SK-N-SH treated with all-trans-retinoic acid at 6 μM for 48 hours (cell line): ENCODE measurements at regions not wholly inside any gene's neighbourhood (a gene's known extent, or its start where the extent isn't known, plus 50 kb on each side); places are given as distances from the start of the nearest gene placed in this dataset.

Experiments
- ATAC-seq: fragments of 200-7000 bp; cut with Tn5 transposase; 3 replicates; pipeline ENCODE4 v1.9.1; 2020; ENCODE audit warnings: mild to moderate bottlenecking, moderate library complexity
- BACH2 ChIP-seq: fragments of 250-450 bp; sonication (Bioruptor Pico); IDR thresholded peaks from 2 replicates; pipeline ENCODE4 v1.9.0; 2021; ENCODE audit warnings: mild to moderate bottlenecking, borderline replicate concordance
- ESRRG ChIP-seq: fragments of 250-450 bp; sonication (Bioruptor Pico); IDR thresholded peaks from 2 replicates; pipeline ENCODE4 v1.6.1; 2021; ENCODE audit warnings: mild to moderate bottlenecking
- GLIS3 ChIP-seq: fragments of 250-450 bp; sonication (Bioruptor Pico); IDR thresholded peaks from 2 replicates; pipeline ENCODE4 v1.5.0; 2020; ENCODE audit warnings: mild to moderate bottlenecking, moderate library complexity
- ISL1 ChIP-seq: fragments of 250-450 bp; sonication (Bioruptor Pico); IDR thresholded peaks from 2 replicates; pipeline ENCODE4 v2.1.2; 2022; ENCODE audit warnings: mild to moderate bottlenecking, moderate library complexity
- OSR1 ChIP-seq: fragments of 250-450 bp; sonication (Bioruptor Pico); IDR thresholded peaks from 2 replicates; pipeline ENCODE4 v1.8.0; 2022; ENCODE audit warnings: moderate library complexity, mild to moderate bottlenecking, inconsistent platforms
- PATZ1 ChIP-seq: fragments of 250-450 bp; sonication (Bioruptor Pico); IDR thresholded peaks from 2 replicates; pipeline ENCODE4 v1.8.0; 2020; ENCODE audit warnings: mild to moderate bottlenecking, moderate library complexity, borderline replicate concordance
- POU6F1 ChIP-seq: fragments of 250-450 bp; sonication (Bioruptor Pico); IDR thresholded peaks from 2 replicates; pipeline ENCODE4 v1.8.0; 2021; ENCODE audit warnings: low read depth, mild to moderate bottlenecking, moderate library complexity, borderline replicate concordance
- RARB ChIP-seq: fragments of 250-450 bp; sonication (Bioruptor Pico); IDR thresholded peaks from 2 replicates; pipeline ENCODE4 v1.8.0; 2021; ENCODE audit warnings: mild to moderate bottlenecking, moderate library complexity
- SNAI2 ChIP-seq: fragments of 250-450 bp; sonication (Bioruptor Pico); IDR thresholded peaks from 2 replicates; pipeline ENCODE4 v1.5.0; 2020; ENCODE audit warnings: mild to moderate bottlenecking, moderate library complexity
- TCF4 ChIP-seq: fragments of 250-450 bp; sonication (Bioruptor Pico); IDR thresholded peaks from 2 replicates; pipeline ENCODE4 v1.8.0; 2021; ENCODE audit warnings: mild to moderate bottlenecking, moderate library complexity, borderline replicate concordance
- TOX ChIP-seq: fragments of 250-450 bp; sonication (Bioruptor Pico); IDR thresholded peaks from 2 replicates; pipeline ENCODE4 v1.8.0; 2021; ENCODE audit warnings: mild to moderate bottlenecking, moderate library complexity, borderline replicate concordance
- ZC3H10 ChIP-seq: fragments of 250-450 bp; sonication (Bioruptor Pico); IDR thresholded peaks from 2 replicates; pipeline ENCODE4 v1.5.1; 2021; ENCODE audit warnings: mild to moderate bottlenecking, moderate library complexity
- ZFP3 ChIP-seq: fragments of 250-450 bp; sonication (Bioruptor Pico); IDR thresholded peaks from 2 replicates; pipeline ENCODE4 v1.5.0; 2020; ENCODE audit warnings: mild to moderate bottlenecking, moderate library complexity
- ZNF565 ChIP-seq: fragments of 450-650 bp; formaldehyde crosslinking; conservative IDR thresholded peaks from 2 replicates; pipeline ENCODE4 v1.5.0; 2020; ENCODE audit warnings: low read depth, mild to moderate bottlenecking, moderate library complexity
- ZNF70 ChIP-seq: fragments of 450-650 bp; formaldehyde crosslinking; IDR thresholded peaks from 2 replicates; pipeline ENCODE4 v1.5.0; 2020; ENCODE audit warnings: mild to moderate bottlenecking, moderate library complexity
- TF ChIP-seq, protein P1 (sequence below): fragments of 250-450 bp; sonication (Bioruptor Pico); IDR thresholded peaks from 2 replicates; pipeline ENCODE4 v1.5.0; 2020; ENCODE audit warnings: mild to moderate bottlenecking, moderate library complexity
- TF ChIP-seq, protein P2 (sequence below): fragments of 250-450 bp; sonication (Bioruptor Pico); IDR thresholded peaks from 2 replicates; pipeline ENCODE4 v1.5.1; 2020; ENCODE audit warnings: low read depth, mild to moderate bottlenecking, moderate library complexity
- TF ChIP-seq, protein P3 (sequence below): fragments of 250-450 bp; sonication (Bioruptor Pico); IDR thresholded peaks from 2 replicates; pipeline ENCODE4 v1.5.1; 2021; ENCODE audit warnings: mild to moderate bottlenecking, moderate library complexity

DNA sequence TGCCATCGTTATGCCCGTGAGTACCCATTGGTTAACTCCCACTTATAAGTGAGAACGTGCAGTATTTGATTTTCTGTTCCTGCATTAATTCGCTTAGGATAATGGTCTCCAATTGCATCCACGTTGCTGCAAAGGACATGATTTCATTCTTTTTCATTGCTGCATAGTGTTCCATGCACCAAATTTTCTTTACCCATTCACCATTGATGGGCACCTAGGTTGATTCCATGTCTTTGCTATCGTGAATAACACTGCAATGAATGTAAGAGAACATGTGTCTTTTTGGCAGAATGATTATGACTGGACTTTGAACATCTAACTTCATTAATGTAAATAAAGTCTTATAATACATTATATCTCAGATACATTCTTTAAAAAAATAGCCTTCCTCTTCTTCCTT is 169.6 kb upstream of the CDIN1 start:
- TF ChIP-seq, protein P1, sequence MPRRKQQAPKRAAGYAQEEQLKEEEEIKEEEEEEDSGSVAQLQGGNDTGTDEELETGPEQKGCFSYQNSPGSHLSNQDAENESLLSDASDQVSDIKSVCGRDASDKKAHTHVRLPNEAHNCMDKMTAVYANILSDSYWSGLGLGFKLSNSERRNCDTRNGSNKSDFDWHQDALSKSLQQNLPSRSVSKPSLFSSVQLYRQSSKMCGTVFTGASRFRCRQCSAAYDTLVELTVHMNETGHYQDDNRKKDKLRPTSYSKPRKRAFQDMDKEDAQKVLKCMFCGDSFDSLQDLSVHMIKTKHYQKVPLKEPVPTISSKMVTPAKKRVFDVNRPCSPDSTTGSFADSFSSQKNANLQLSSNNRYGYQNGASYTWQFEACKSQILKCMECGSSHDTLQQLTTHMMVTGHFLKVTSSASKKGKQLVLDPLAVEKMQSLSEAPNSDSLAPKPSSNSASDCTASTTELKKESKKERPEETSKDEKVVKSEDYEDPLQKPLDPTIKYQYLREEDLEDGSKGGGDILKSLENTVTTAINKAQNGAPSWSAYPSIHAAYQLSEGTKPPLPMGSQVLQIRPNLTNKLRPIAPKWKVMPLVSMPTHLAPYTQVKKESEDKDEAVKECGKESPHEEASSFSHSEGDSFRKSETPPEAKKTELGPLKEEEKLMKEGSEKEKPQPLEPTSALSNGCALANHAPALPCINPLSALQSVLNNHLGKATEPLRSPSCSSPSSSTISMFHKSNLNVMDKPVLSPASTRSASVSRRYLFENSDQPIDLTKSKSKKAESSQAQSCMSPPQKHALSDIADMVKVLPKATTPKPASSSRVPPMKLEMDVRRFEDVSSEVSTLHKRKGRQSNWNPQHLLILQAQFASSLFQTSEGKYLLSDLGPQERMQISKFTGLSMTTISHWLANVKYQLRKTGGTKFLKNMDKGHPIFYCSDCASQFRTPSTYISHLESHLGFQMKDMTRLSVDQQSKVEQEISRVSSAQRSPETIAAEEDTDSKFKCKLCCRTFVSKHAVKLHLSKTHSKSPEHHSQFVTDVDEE (CRISPR knock-in tag): no peak
- no peak for TF ChIP-seq POU6F1 (CRISPR knock-in tag)
- no peak for TF ChIP-seq BACH2 (CRISPR knock-in tag)
- TF ChIP-seq ZFP3 (CRISPR knock-in tag): no peak
- TF ChIP-seq, protein P2, sequence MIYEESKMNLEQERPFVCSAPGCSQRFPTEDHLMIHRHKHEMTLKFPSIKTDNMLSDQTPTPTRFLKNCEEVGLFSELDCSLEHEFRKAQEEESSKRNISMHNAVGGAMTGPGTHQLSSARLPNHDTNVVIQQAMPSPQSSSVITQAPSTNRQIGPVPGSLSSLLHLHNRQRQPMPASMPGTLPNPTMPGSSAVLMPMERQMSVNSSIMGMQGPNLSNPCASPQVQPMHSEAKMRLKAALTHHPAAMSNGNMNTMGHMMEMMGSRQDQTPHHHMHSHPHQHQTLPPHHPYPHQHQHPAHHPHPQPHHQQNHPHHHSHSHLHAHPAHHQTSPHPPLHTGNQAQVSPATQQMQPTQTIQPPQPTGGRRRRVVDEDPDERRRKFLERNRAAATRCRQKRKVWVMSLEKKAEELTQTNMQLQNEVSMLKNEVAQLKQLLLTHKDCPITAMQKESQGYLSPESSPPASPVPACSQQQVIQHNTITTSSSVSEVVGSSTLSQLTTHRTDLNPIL (CRISPR knock-in tag): no peak
- no peak for TF ChIP-seq OSR1 (CRISPR knock-in tag)
- no peak for TF ChIP-seq ZNF70 (CRISPR knock-in tag)
- TF ChIP-seq PATZ1 (CRISPR knock-in tag): no peak
- no peak for TF ChIP-seq SNAI2 (CRISPR knock-in tag)
- TF ChIP-seq TOX (CRISPR knock-in tag): no peak
- no peak for TF ChIP-seq ZC3H10
- TF ChIP-seq GLIS3 (CRISPR knock-in tag): no peak
- no peak for TF ChIP-seq ZNF565
- no peak for ATAC-seq

GRCh38 chr15:36414670-36415069 is 164.8 kb upstream of the CDIN1 start:
- TF ChIP-seq ISL1 (CRISPR knock-in tag) (no peak), ESRRG (CRISPR knock-in tag) (no peak), RARB (no peak), TCF4 (no peak), POU6F1 (CRISPR knock-in tag) (no peak)
- TF ChIP-seq, protein P2 (CRISPR knock-in tag): no peak
- TF ChIP-seq, protein P3, sequence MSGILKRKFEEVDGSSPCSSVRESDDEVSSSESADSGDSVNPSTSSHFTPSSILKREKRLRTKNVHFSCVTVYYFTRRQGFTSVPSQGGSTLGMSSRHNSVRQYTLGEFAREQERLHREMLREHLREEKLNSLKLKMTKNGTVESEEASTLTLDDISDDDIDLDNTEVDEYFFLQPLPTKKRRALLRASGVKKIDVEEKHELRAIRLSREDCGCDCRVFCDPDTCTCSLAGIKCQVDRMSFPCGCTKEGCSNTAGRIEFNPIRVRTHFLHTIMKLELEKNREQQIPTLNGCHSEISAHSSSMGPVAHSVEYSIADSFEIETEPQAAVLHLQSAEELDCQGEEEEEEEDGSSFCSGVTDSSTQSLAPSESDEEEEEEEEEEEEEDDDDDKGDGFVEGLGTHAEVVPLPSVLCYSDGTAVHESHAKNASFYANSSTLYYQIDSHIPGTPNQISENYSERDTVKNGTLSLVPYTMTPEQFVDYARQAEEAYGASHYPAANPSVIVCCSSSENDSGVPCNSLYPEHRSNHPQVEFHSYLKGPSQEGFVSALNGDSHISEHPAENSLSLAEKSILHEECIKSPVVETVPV: no peak
- TF ChIP-seq, all 23 proteins: peak for 0
- no peak for ATAC-seq

GRCh38 chr15:36415643-36416042 is 163.8 kb upstream of the CDIN1 start:
- peak; percentile 70; the same call in 2 of the 3 replicates for ATAC-seq
- TF ChIP-seq POU6F1 (CRISPR knock-in tag): no peak
- TF ChIP-seq OSR1 (CRISPR knock-in tag): no peak
